ENCODE measurements at regions not wholly inside any gene's neighbourhood (a gene's known extent, or its start where the extent isn't known, plus 50 kb on each side); places are given as distances from the start of the nearest gene placed in this dataset.

DNA sequence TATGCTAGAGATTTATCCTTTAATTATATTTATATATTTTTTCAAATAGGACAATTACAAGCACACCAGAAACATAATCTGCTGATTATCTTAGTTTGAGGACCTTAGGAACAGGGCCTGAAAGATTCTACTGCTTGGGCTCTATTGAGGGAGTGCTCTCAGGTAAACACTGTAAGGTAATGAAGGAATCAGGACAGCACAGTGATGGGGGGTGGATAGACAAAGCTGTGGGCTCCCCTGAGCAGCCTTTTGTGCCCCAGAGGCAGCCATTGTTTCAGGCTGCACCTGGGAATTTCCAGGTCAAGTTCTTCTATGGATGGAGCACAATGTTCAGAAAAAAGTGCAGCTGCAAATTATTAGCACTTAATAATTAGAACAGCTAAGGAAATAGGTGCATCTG lies 848.0 kb upstream of the CADM2 start:
- Histone ChIP-seq H3K27ac (ENCODE audit: extremely low read depth, low read depth, low read length) (no peak overlapping the region), H3K36me3 (ENCODE audit: control insufficient read depth in 2 of 2, insufficient read depth in 1 of 2, low read length in 2 of 2) (no peaks in the 10 kb centered on the region), H3K9me3 (ENCODE audit: control insufficient read depth, insufficient read depth, low read depth, low read length) (no peaks in the 10 kb centered on the region), H3K4me3 (ENCODE audit: low read depth, low read length) (no peak overlapping the region), H3K4me1 (ENCODE audit: control insufficient read depth, insufficient read depth, low read length) (no peaks in the 10 kb centered on the region)
- TF ChIP-seq SCRT2 (tag by site-specific recombination; IDR thresholded peaks at IDR 0.05) (no peak), ZNF311 (tag by site-specific recombination; IDR thresholded peaks at IDR 0.05; ENCODE audit: borderline replicate concordance) (no peak), ZNF341 (tag by site-specific recombination; IDR thresholded peaks at IDR 0.05; ENCODE audit: low read depth) (no peak), ZNF114 (tag by site-specific recombination; IDR thresholded peaks at IDR 0.05) (no peak), GLIS2 (tag by site-specific recombination; IDR thresholded peaks at IDR 0.05) (no peak), ZNF670 (tag by site-specific recombination; IDR thresholded peaks at IDR 0.05; ENCODE audit: low read depth) (no peak), ZNF155 (tag by site-specific recombination; IDR thresholded peaks at IDR 0.05) (no peak), ZNF391 (tag by site-specific recombination; IDR thresholded peaks at IDR 0.05; ENCODE audit: borderline replicate concordance, low read depth) (no peak), SP7 (tag by site-specific recombination; IDR thresholded peaks at IDR 0.05) (no peak), ZNF223 (tag by site-specific recombination; IDR thresholded peaks at IDR 0.05) (no peak), ZSCAN16 (tag by site-specific recombination; IDR thresholded peaks at IDR 0.05) (no peak), ZNF560 (tag by site-specific recombination; IDR thresholded peaks at IDR 0.05; ENCODE audit: borderline replicate concordance) (no peak), ZBTB1 (tag by site-specific recombination; IDR thresholded peaks at IDR 0.05) (no peak)
- TF ChIP-seq, protein P1, sequence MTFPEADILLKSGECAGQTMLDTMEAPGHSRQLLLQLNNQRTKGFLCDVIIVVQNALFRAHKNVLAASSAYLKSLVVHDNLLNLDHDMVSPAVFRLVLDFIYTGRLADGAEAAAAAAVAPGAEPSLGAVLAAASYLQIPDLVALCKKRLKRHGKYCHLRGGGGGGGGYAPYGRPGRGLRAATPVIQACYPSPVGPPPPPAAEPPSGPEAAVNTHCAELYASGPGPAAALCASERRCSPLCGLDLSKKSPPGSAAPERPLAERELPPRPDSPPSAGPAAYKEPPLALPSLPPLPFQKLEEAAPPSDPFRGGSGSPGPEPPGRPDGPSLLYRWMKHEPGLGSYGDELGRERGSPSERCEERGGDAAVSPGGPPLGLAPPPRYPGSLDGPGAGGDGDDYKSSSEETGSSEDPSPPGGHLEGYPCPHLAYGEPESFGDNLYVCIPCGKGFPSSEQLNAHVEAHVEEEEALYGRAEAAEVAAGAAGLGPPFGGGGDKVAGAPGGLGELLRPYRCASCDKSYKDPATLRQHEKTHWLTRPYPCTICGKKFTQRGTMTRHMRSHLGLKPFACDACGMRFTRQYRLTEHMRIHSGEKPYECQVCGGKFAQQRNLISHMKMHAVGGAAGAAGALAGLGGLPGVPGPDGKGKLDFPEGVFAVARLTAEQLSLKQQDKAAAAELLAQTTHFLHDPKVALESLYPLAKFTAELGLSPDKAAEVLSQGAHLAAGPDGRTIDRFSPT (tag by site-specific recombination; IDR thresholded peaks at IDR 0.05) = no peak
- TF ChIP-seq, protein P2, sequence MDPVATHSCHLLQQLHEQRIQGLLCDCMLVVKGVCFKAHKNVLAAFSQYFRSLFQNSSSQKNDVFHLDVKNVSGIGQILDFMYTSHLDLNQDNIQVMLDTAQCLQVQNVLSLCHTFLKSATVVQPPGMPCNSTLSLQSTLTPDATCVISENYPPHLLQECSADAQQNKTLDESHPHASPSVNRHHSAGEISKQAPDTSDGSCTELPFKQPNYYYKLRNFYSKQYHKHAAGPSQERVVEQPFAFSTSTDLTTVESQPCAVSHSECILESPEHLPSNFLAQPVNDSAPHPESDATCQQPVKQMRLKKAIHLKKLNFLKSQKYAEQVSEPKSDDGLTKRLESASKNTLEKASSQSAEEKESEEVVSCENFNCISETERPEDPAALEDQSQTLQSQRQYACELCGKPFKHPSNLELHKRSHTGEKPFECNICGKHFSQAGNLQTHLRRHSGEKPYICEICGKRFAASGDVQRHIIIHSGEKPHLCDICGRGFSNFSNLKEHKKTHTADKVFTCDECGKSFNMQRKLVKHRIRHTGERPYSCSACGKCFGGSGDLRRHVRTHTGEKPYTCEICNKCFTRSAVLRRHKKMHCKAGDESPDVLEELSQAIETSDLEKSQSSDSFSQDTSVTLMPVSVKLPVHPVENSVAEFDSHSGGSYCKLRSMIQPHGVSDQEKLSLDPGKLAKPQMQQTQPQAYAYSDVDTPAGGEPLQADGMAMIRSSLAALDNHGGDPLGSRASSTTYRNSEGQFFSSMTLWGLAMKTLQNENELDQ (tag by site-specific recombination; IDR thresholded peaks at IDR 0.05; ENCODE audit: low read depth) = no peak
- TF ChIP-seq, protein P3, sequence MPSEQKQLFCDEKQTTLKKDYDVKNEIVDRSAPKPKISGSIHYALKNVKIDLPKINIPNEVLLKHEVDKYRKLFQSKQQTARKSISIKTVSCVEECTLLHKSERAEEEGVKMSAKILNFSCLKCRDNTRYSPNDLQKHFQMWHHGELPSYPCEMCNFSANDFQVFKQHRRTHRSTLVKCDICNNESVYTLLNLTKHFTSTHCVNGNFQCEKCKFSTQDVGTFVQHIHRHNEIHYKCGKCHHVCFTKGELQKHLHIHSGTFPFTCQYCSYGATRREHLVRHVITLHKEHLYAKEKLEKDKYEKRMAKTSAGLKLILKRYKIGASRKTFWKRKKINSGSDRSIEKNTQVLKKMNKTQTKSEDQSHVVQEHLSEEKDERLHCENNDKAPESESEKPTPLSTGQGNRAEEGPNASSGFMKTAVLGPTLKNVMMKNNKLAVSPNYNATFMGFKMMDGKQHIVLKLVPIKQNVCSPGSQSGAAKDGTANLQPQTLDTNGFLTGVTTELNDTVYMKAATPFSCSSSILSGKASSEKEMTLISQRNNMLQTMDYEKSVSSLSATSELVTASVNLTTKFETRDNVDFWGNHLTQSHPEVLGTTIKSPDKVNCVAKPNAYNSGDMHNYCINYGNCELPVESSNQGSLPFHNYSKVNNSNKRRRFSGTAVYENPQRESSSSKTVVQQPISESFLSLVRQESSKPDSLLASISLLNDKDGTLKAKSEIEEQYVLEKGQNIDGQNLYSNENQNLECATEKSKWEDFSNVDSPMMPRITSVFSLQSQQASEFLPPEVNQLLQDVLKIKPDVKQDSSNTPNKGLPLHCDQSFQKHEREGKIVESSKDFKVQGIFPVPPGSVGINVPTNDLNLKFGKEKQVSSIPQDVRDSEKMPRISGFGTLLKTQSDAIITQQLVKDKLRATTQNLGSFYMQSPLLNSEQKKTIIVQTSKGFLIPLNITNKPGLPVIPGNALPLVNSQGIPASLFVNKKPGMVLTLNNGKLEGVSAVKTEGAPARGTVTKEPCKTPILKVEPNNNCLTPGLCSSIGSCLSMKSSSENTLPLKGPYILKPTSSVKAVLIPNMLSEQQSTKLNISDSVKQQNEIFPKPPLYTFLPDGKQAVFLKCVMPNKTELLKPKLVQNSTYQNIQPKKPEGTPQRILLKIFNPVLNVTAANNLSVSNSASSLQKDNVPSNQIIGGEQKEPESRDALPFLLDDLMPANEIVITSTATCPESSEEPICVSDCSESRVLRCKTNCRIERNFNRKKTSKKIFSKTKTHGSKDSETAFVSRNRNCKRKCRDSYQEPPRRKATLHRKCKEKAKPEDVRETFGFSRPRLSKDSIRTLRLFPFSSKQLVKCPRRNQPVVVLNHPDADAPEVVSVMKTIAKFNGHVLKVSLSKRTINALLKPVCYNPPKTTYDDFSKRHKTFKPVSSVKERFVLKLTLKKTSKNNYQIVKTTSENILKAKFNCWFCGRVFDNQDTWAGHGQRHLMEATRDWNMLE (tag by site-specific recombination; conservative IDR thresholded peaks at IDR 0.05; ENCODE audit: low read depth) = no peak
- TF ChIP-seq, protein P4, sequence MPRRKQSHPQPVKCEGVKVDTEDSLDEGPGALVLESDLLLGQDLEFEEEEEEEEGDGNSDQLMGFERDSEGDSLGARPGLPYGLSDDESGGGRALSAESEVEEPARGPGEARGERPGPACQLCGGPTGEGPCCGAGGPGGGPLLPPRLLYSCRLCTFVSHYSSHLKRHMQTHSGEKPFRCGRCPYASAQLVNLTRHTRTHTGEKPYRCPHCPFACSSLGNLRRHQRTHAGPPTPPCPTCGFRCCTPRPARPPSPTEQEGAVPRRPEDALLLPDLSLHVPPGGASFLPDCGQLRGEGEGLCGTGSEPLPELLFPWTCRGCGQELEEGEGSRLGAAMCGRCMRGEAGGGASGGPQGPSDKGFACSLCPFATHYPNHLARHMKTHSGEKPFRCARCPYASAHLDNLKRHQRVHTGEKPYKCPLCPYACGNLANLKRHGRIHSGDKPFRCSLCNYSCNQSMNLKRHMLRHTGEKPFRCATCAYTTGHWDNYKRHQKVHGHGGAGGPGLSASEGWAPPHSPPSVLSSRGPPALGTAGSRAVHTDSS (tag by site-specific recombination; IDR thresholded peaks at IDR 0.05) = no peak
- POLR2A ChIA-PET = no interaction called here
- CTCF ChIA-PET = interaction anchor here (0.6 kb wide), 1 partner anchor 832 kb away, joined by 3 read pairs; no protein-coding TSS in a partner anchor

Data from HEK293 (cell line).